GM19043 (cell line): ENCODE measurements at regions not wholly inside any gene's neighbourhood (a gene's known extent, or its start where the extent isn't known, plus 50 kb on each side); places are given as distances from the start of the nearest gene placed in this dataset.
"Not testable (repeated sequence)": the region's sequence is repeated elsewhere in the genome, so short reads cannot be mapped to it uniquely, and the experiment has no call there.

Experiments used
- ATAC-seq: cut with Tn5 transposase; IDR thresholded peaks from one replicate; pipeline ENCODE4 v1.9.1; 2021; ENCODE audit warnings: low read depth; ENCODE audit not compliant: unreplicated experiment

- no peak for ATAC-seq
These were observed 110.7 kb upstream of the GZMB start for GRCh38 chr14:24744641-24745040.

GRCh38 chr14:24741871-24742270 lies 107.9 kb upstream of the GZMB start:
- no peak for ATAC-seq

GRCh38 chr14:24735984-24736630 lies 102.1 kb upstream of the GZMB start:
- ATAC-seq: no peak

GRCh38 chr14:24734917-24735500 lies 101.0 kb upstream of the GZMB start:
- ATAC-seq: no peak

- no peak for ATAC-seq
These were observed 92.5 kb upstream of the GZMB start for GRCh38 chr14:24726480-24726879.

GRCh38 chr14:24725311-24725710 lies 91.3 kb upstream of the GZMB start:
- ATAC-seq: no peak

- no peak for ATAC-seq
These were observed 87.8 kb upstream of the GZMB start for GRCh38 chr14:24721775-24722174.

GRCh38 chr14:24715239-24715638 lies 81.2 kb upstream of the GZMB start:
- ATAC-seq: no peak

GRCh38 chr14:24713404-24713803 lies 79.4 kb upstream of the GZMB start:
- no peak for ATAC-seq

- no peak for ATAC-seq
These were observed 78.9 kb upstream of the GZMB start for GRCh38 chr14:24712909-24713308.

GRCh38 chr14:24712374-24712773 lies 78.4 kb upstream of the GZMB start:
- no peak for ATAC-seq

- peak; percentile 36 for ATAC-seq
These were observed 76.6 kb upstream of the GZMB start for GRCh38 chr14:24710403-24711112.

GRCh38 chr14:24708684-24709083 lies 74.7 kb upstream of the GZMB start:
- no peak for ATAC-seq

GRCh38 chr14:24706351-24706750 lies 72.4 kb upstream of the GZMB start:
- no peak for ATAC-seq

GRCh38 chr14:24705840-24706239 lies 71.8 kb upstream of the GZMB start:
- peak; percentile 88 for ATAC-seq

- ATAC-seq: no peak
These were observed 67.1 kb upstream of the GZMB start for GRCh38 chr14:24701062-24701461.

- no peak for ATAC-seq
These were observed 66.5 kb upstream of the GZMB start for GRCh38 chr14:24700511-24700910.

- peak; percentile 63 for ATAC-seq
These were observed 65.1 kb upstream of the GZMB start for GRCh38 chr14:24699052-24699451.

GRCh38 chr14:24696280-24696920 lies 62.4 kb upstream of the GZMB start:
- not testable (repeated sequence) for ATAC-seq

- ATAC-seq: peak; percentile 53
These were observed 61.6 kb upstream of the GZMB start for GRCh38 chr14:24695265-24696241.
